Lower leg skin (tissue), 4 donors: ENCODE measurements at regions not wholly inside any gene's neighbourhood (a gene's known extent, or its start where the extent isn't known, plus 50 kb on each side); places are given as distances from the start of the nearest gene placed in this dataset.

Source experiments
- DNase-seq, 2 donors: peaks; one replicate each; pipeline ENCODE4 v3.0.0-alpha.2; 2019; ENCODE audit warnings: low spot score in 2 of 2
- H3K4me3 ChIP-seq: fragments of 200-600 bp; sonication (generic); 2 replicates; pipeline ENCODE4 v1.5.1; 2017; ENCODE audit warnings: mild to moderate bottlenecking, low read depth; ENCODE audit not compliant: poor library complexity, severe bottlenecking
- CTCF ChIP-seq, 3 donors: fragments of 450-650 bp; IDR thresholded peaks; one replicate each; pipeline ENCODE4 v1.5.1; 2016; ENCODE audit warnings: antibody characterized with exemption in 3 of 3, mild to moderate bottlenecking in 3 of 3, moderate library complexity in 2 of 3
- POLR2A ChIP-seq, 2 donors: fragments of 450-650 bp; IDR thresholded peaks; one replicate each; pipeline ENCODE4 v1.6.1; 2016 to 2017; ENCODE audit warnings: antibody characterized with exemption in 2 of 2, mild to moderate bottlenecking in 1 of 2, moderate library complexity in 1 of 2
- WGBS, 2 donors: methylation state at CpG; one replicate each; pipeline ENCODE4 v1.1.5; 2018; 5-methylcytosine and 5-hydroxymethylcytosine counted together
- intact Hi-C: fragments of 100-400 bp; cut with DNase I; formaldehyde crosslinking; loops from one replicate; pipeline ENCODE4 v1.15.0; 2023; ENCODE audit warnings: low total_unique reads

GRCh38 chr5:17148481-17148880, 69.0 kb upstream of the BASP1 start:
- WGBS, 2 donors, result 86 to 100% methylated on average over 1 of the region's 1 CpG
- DNase-seq, result no peak
- TF ChIP-seq CTCF (IDR thresholded peaks at IDR 0.05) (no peak), POLR2A (IDR thresholded peaks at IDR 0.05) (no peak)
- H3K4me3 ChIP-seq, result no peak overlapping the region
- intact Hi-C loops, result no loop called here

DNA sequence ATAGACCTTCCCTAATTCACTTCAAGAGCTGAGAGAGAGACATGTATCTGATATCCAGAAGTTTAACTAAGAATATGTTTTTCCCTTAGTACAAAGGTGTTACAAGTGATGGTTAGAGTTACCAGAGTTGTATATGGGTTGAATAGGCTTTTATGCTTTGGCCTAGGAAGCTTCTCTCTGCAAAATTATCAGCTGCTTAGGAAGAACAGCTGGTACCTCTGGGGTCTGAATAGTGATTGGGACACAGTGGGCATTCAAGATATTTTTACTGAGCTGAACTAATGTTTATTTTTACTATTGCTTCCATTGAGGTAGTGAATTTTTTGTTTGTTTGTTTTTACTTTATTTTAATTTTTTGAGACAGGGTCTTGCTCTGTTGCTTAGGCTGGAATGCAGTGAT, 67.6 kb upstream of the BASP1 start:
- TF ChIP-seq POLR2A (IDR thresholded peaks at IDR 0.05) (no peak), CTCF (IDR thresholded peaks at IDR 0.05) (no peak)
- no peak for DNase-seq
- intact Hi-C loops, result no loop called here
- H3K4me3 ChIP-seq, result no peak overlapping the region

GRCh38 chr5:17150531-17150930, 66.9 kb upstream of the BASP1 start:
- intact Hi-C loops, result no loop called here
- DNase-seq, result no peak
- no peak for TF ChIP-seq POLR2A (IDR thresholded peaks at IDR 0.05)
- TF ChIP-seq CTCF (IDR thresholded peaks at IDR 0.05), result no peak
- no peak overlapping the region for H3K4me3 ChIP-seq
- WGBS, 2 donors, result 64 to 77% methylated on average over 3 of the region's 3 CpGs

GRCh38 chr5:17151686-17152085, 65.7 kb upstream of the BASP1 start:
- no peak for TF ChIP-seq POLR2A (IDR thresholded peaks at IDR 0.05)
- TF ChIP-seq CTCF (IDR thresholded peaks at IDR 0.05), result no peak
- WGBS, 2 donors, result 81% methylated on average over 8 of the region's 8 CpGs
- intact Hi-C loops, result no loop called here
- no peak for DNase-seq
- H3K4me3 ChIP-seq, result no peak overlapping the region

- H3K4me3 ChIP-seq, result no peak overlapping the region
- 55 to 70% methylated on average over 5 of the region's 5 CpGs for WGBS, 2 donors
- intact Hi-C loops, result no loop called here
- no peak for DNase-seq
- no peak for TF ChIP-seq CTCF (IDR thresholded peaks at IDR 0.05)
- no peak for TF ChIP-seq POLR2A (IDR thresholded peaks at IDR 0.05)
These were observed 63.0 kb upstream of the BASP1 start for GRCh38 chr5:17154211-17154996.

DNA sequence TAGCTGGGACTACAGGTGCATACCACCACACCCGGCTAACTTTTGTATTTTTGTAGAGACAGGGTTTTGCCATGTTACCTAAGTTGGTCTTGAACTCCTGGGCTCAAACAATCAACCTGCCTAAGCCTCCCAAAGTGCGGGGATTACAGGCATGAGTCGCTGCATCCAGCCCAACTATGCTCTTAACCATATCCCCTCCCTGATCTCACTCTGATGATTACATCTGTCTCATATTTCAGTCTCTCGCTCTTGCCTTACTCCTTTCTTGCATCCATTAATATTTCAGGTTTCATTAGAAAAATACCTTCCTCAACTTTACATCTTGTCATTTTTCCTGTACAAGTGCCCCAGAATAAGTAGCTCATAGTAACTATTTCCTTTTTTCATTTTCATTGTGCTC, 61.0 kb upstream of the BASP1 start:
- 84 to 95% methylated on average over 4 of the region's 4 CpGs for WGBS, 2 donors
- H3K4me3 ChIP-seq, result no peak overlapping the region
- intact Hi-C loops, result no loop called here
- DNase-seq, result no peak
- TF ChIP-seq CTCF (IDR thresholded peaks at IDR 0.05), result no peak
- no peak for TF ChIP-seq POLR2A (IDR thresholded peaks at IDR 0.05)
